ENCODE measurements at regions not wholly inside any gene's neighbourhood (a gene's known extent, or its start where the extent isn't known, plus 50 kb on each side); places are given as distances from the start of the nearest gene placed in this dataset.
A peak's percentile ranks its signal among the peaks of the same experiment; 100 is the strongest.

DNA sequence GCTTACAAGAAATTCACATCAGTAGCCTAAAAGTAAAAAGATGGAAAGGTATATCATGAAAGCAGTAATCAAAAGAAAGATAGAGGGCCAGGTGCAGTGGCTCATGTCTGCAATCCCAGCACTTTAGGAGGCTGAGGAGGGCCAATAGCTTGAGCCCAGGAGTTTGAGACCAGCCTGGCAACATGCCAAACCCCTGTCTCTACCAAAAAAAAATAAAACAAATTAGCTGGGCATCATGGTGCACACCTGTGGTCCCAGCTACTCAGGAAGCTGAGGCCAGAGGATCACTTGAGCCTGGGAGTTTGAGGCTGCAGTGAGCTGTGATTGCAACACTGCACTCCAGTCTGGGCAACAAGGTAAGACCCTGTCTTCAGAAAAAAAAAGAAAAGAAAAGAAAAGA, 55.5 kb downstream of the GSPT2 start:
- Mint-ChIP-seq H3K4me3 (no peak overlapping the region), H3K27me3 (peaks cover 35% of the 10 kb centered on the region), H3K4me1 (ENCODE audit: low read depth) (peaks cover 7% of the 10 kb centered on the region), H3K9me3 (no peaks in the 10 kb centered on the region), H3K27ac (no peak overlapping the region), H3K36me3 (ENCODE audit: low read depth) (peaks cover 4% of the 10 kb centered on the region)
- DNase-seq = no peak

DNA sequence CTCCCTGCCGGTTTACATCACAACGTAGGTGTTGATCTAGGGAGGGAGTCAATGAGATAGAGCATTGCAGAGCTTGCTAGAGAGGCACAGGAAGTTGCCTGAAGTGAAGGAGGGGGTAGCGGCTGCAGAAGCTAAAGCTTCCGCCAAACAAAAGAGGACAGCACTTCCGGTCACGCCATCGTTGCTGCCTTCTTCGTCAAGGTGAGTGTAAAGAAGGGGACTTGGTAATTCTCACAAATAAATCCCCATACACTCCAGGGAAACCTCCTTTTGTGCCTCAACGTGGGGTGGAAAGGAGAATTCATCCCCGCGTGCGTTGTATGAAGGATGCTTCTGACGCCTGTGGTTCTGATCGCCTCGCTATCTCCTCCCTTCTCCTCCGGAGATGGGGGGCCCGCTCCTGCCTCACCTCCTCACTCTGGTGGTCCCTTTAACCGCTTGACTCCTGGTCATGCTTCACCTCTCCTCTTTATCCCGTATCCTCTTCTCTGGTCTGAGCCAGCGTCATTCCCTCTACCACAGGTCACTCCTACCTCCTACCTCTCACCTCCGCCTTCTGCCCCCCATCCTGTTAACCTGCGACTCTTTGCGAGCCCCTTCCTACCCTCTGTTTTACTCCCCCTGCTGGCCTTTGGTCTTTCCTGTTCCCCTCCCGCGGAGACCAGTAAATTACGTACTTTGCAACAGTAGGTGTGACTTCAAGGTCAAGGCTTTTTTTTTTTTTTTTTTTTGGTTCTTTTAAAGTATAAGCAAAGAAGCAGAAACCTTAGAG, 59.9 kb downstream of the GSPT2 start:
- Mint-ChIP-seq H3K27ac (peak overlapping the region; percentile 93), H3K4me1 (ENCODE audit: low read depth) (peaks cover 30% of the 10 kb centered on the region), H3K36me3 (ENCODE audit: low read depth) (peaks cover 19% of the 10 kb centered on the region), H3K9me3 (no peaks in the 10 kb centered on the region), H3K4me3 (peak overlapping the region; percentile 87), H3K27me3 (peaks cover 27% of the 10 kb centered on the region)
- peak; percentile 67 for DNase-seq

GRCh38 chrX:51803833-51804232, 60.6 kb downstream of the GSPT2 start:
- Mint-ChIP-seq H3K4me1 (ENCODE audit: low read depth) (peaks cover 30% of the 10 kb centered on the region), H3K4me3 (peak overlapping the region; percentile 87), H3K9me3 (no peaks in the 10 kb centered on the region), H3K27ac (no peak overlapping the region), H3K27me3 (peaks cover 22% of the 10 kb centered on the region), H3K36me3 (ENCODE audit: low read depth) (peaks cover 19% of the 10 kb centered on the region)
- no peak for DNase-seq

- peaks cover 32% of the 10 kb centered on the region for H3K4me1 Mint-ChIP-seq (ENCODE audit: low read depth)
- no peak overlapping the region for H3K4me3 Mint-ChIP-seq
- peaks cover 23% of the 10 kb centered on the region for H3K36me3 Mint-ChIP-seq (ENCODE audit: low read depth)
- peaks cover 23% of the 10 kb centered on the region for H3K27me3 Mint-ChIP-seq
- no peak overlapping the region for H3K27ac Mint-ChIP-seq
- H3K9me3 Mint-ChIP-seq = no peaks in the 10 kb centered on the region
- DNase-seq = no peak
Observed at GRCh38 chrX:51804741-51805140, 61.5 kb downstream of the GSPT2 start.

DNA sequence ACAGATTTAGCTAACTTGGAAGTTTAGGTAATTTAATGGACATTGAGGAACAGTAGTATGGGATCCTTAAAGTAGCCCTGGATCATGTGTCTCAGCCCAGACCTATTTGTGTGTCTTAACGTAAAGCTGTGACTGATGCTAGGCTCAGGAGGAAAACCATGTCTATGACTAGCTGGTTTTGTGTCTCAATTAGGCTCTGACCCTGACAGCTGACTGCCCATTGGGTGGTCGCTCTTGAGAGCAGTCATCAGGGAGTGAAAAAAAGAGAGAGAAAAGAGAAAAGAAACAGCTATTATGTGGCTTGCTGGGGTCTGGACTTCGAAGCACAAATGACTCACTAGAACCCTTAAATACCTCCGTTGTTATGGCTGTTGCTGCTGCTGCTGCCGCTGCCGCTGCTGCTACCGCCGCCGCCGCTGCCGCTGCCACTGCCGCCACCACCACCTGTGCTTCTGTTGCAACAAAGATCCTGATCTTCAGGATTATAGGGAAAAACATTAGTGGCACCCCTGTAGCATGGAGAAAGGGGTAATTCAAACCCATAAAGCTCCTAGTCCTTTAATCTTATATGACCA, 70.7 kb downstream of the GSPT2 start:
- Mint-ChIP-seq H3K4me3 (no peak overlapping the region), H3K27ac (no peak overlapping the region), H3K36me3 (ENCODE audit: low read depth) (peaks cover 47% of the 10 kb centered on the region), H3K4me1 (ENCODE audit: low read depth) (peaks cover 23% of the 10 kb centered on the region), H3K9me3 (no peaks in the 10 kb centered on the region), H3K27me3 (peaks cover 23% of the 10 kb centered on the region)
- no peak for DNase-seq

DNA sequence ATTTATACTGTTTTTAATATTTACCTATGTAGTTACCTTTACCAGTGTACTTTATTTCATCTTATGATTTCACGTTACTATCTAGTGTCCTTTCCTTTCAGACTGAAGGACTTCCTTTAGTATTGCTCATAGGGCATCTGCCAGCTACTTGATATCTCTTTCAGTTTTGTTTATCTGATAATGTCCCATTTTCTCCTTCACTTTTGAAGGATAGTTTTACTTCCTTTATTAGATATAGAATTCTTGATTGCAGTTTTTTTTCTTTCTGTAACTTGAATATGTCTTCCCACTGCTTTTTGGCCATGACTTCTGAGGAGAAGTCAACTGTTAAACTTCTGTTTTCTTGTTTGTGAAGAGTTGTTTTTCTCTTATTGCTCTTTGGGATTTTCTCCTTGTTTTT, 69.4 kb upstream of the MAGED1 start:
- H3K36me3 Mint-ChIP-seq (ENCODE audit: low read depth) = peaks cover 11% of the 10 kb centered on the region
- H3K27ac Mint-ChIP-seq = no peak overlapping the region
- peaks cover 24% of the 10 kb centered on the region for H3K27me3 Mint-ChIP-seq
- DNase-seq = no peak
- no peak overlapping the region for H3K4me3 Mint-ChIP-seq
- peaks cover 55% of the 10 kb centered on the region for H3K4me1 Mint-ChIP-seq (ENCODE audit: low read depth)
- H3K9me3 Mint-ChIP-seq = no peaks in the 10 kb centered on the region

DNA sequence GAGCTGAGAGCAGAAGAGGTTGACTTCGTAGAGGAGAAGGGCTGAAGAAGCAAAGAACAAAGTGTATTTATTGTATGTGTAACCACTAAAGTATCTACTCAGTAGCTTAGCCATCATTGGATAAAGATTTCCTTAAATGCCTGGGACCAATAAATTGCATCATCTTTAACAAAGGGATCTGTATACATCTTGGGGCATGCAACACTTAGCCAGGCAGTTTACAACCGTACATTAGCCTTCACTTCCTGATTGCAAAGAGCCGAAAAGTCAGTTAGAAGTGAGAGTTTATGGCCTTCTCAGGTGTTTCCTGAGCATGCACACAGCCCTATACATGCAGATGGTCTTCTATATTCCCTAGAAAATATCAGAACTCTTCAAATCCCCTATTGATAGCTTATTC, 68.0 kb upstream of the MAGED1 start:
- DNase-seq = no peak
- Mint-ChIP-seq H3K27me3 (peaks cover 29% of the 10 kb centered on the region), H3K9me3 (no peaks in the 10 kb centered on the region), H3K4me3 (no peak overlapping the region), H3K4me1 (ENCODE audit: low read depth) (peaks cover 52% of the 10 kb centered on the region), H3K36me3 (ENCODE audit: low read depth) (peaks cover 8% of the 10 kb centered on the region), H3K27ac (no peak overlapping the region)

- no peaks in the 10 kb centered on the region for H3K9me3 Mint-ChIP-seq
- H3K27me3 Mint-ChIP-seq = peaks cover 24% of the 10 kb centered on the region
- peaks cover 9% of the 10 kb centered on the region for H3K4me1 Mint-ChIP-seq (ENCODE audit: low read depth)
Observed at GRCh38 chrX:51834076-51834475, 59.3 kb upstream of the MAGED1 start.

DNA sequence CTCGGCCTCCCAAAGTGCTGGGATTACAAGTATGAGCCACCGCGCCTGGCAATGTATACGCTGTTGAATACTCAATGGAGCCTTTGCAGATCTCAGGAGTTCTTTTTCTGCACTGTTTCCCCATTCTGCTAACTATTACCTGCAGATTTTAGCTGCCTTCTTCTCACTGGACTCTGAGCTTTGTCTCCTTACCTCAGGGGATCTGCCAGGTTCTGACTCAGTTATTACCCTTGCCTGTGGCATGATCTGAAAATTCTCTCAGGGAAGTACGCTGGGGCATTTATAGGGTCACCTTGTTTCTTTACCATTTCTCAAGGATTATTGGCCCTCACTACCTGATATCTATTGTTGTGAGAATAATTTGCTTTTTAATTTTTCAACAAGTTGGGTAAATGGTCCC, 56.6 kb upstream of the MAGED1 start:
- no peak overlapping the region for H3K27ac Mint-ChIP-seq
- H3K36me3 Mint-ChIP-seq (ENCODE audit: low read depth) = peaks cover 38% of the 10 kb centered on the region
- H3K9me3 Mint-ChIP-seq = no peaks in the 10 kb centered on the region
- H3K27me3 Mint-ChIP-seq = peaks cover 22% of the 10 kb centered on the region
- DNase-seq = no peak
- no peak overlapping the region for H3K4me3 Mint-ChIP-seq
- peaks cover 9% of the 10 kb centered on the region for H3K4me1 Mint-ChIP-seq (ENCODE audit: low read depth)

More at GRCh38 chrX:51834076-51834475, 59.3 kb upstream of the MAGED1 start:
- H3K36me3 Mint-ChIP-seq (ENCODE audit: low read depth) = peaks cover 38% of the 10 kb centered on the region
- no peak for DNase-seq
- H3K27ac Mint-ChIP-seq = no peak overlapping the region
- H3K4me3 Mint-ChIP-seq = no peak overlapping the region

GRCh38 chrX:51837451-51837850, 56.0 kb upstream of the MAGED1 start:
- Mint-ChIP-seq H3K4me3 (no peak overlapping the region), H3K4me1 (ENCODE audit: low read depth) (peaks cover 6% of the 10 kb centered on the region), H3K36me3 (ENCODE audit: low read depth) (peaks cover 39% of the 10 kb centered on the region), H3K27me3 (peaks cover 25% of the 10 kb centered on the region), H3K9me3 (no peaks in the 10 kb centered on the region), H3K27ac (no peak overlapping the region)
- DNase-seq = no peak

DNA sequence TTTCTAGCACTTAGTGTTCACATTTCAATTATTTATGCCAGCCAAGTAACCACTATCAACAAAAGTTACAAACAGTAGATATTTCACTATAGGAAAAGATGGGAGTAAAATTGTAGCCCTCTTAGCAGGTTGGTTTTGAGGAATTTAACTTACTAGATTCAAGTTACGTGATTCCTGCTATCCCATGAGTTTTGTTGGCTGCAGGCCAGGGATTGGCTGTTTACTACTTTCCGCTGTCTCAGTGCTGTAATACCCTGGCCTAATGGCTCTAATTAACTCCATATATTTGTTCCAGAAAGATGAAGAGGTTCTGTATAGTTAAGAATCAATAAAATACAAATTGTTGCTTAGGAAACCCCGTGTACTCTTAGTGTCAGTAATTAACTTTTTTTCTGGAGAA, 55.5 kb upstream of the MAGED1 start:
- Mint-ChIP-seq H3K36me3 (ENCODE audit: low read depth) (peaks cover 37% of the 10 kb centered on the region), H3K4me3 (no peak overlapping the region), H3K27ac (no peak overlapping the region), H3K9me3 (no peaks in the 10 kb centered on the region), H3K27me3 (peaks cover 23% of the 10 kb centered on the region), H3K4me1 (ENCODE audit: low read depth) (peaks cover 4% of the 10 kb centered on the region)
- no peak for DNase-seq

All from activated T-cell treated with anti-CD3 and anti-CD28 coated beads, Interleukin-2, amount 50 U/mL, for 24 hours (primary cell).